ENCODE measurements at regions not wholly inside any gene's neighbourhood (a gene's known extent, or its start where the extent isn't known, plus 50 kb on each side); places are given as distances from the start of the nearest gene placed in this dataset.
"Not testable (repeated sequence)": the region's sequence is repeated elsewhere in the genome, so short reads cannot be mapped to it uniquely, and the experiment has no call there.

GRCh38 chr7:112689466-112690177 lies 100.6 kb downstream of the TMEM168 start:
- DNase-seq = not testable (repeated sequence)

DNA sequence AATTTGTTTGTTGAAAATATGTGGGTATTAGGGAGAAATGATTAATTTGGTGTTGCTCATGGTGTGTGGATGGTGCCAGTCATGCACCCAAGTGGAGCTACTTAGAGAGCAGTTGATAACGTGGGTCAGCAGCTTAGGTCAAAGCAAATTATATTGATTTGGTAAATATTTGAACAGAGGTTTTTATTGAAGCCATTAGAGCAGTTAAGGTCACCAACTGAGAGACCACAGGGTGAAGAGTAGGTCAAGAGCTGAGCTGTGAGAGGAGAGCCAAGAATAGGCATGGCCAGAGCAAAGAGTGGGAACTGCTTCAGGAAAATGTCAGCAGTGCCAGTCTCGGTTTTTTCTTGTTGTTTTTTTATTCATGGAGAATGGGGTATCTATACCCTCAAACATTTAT lies 97.9 kb downstream of the TMEM168 start:
- DNase-seq = no peak

DNA sequence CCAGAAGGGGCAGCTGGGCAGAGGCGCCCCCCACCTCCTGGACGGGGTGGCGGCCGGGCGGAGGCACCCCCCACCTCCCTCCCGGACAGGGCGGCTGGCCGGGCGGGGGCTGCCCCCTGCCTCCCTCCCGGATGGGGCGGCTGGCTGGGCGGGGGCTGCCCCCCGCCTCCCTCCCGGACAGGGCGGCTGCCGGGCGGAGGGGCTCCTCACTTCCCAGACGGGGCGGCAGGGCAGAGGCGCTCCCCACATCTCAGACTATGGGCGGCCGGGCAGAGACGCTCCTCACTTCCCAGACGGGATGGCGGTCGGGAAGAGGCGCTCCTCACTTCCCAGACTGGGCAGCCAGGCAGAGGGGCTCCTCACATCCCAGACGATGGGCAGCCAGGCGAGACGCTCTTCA lies 93.0 kb downstream of the TMEM168 start:
- DNase-seq = not testable (repeated sequence)

DNA sequence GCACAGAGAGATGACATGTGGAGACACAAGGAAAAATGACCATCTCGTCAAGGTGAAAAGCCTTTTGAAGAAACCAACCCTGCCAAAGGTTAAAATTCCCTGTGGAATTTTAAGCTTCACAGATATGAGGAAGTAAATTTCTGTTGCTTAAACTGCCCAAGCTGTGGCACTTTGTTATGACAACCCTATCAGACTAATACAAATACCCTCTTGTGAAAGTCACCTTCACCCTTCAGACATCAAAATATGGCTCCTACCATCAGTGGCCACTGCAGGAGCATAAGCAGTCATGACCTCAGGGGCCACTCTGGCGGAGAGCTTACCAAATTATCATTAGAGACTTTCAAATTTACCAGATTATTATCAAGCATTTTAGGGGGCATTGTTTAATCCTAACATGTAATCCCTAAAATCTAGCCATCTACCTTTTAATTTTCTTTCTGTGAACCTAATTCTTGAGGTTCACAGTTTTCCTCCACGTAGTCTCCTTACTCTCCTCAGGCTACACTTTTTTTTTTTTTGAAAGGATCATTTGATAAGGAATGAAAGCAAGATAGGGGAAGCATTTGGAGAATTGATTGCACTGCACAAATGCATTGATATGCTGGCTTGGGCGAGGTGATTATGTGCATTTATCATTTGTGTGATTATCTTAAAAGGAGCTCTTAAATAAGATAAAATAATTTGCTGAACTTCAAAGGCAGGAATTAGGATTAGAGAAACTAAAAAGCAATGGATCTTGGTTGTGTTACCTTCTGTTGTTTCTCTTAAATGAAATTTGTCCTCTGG lies 90.3 kb downstream of the TMEM168 start:
- DNase-seq = no peak

DNA sequence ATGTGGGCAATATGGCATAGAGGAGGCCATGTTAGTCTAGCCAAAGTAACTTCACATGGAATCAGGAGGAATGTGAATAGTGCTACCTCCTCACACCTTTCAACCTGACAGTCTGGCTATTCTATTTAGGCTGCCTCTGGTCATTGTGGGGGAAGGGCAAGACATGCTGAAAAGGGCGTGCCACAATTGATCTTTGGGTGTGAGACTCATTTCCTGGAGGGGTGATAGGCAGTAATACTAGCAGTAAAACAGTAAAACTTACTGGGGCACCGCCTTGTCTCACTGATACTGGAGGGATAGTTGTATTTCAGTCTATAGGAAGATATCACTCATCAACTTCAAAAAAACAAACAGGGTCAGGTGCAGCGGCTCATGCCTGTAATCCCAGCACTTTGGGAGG lies 88.7 kb downstream of the TMEM168 start:
- DNase-seq = no peak

GRCh38 chr7:112707655-112708054 lies 82.5 kb downstream of the TMEM168 start:
- DNase-seq = no peak

GRCh38 chr7:112708236-112708635 lies 82.0 kb downstream of the TMEM168 start:
- DNase-seq = no peak

All from CD4-positive, alpha-beta T cell treated with Interleukin-6 for 4 hours (primary cell).